ENCODE measurements at regions not wholly inside any gene's neighbourhood (a gene's known extent, or its start where the extent isn't known, plus 50 kb on each side); places are given as distances from the start of the nearest gene placed in this dataset.

GRCh38 chr13:80778297-80778696 is 437.4 kb upstream of the SPRY2 start:
- no TSS peak for BruUV-seq (replicated peaks)
- Mint-ChIP-seq H3K4me1 (ENCODE audit: insufficient read depth, unreplicated experiment) (no peaks in the 10 kb centered on the region), H3K36me3 (ENCODE audit: insufficient read depth, unreplicated experiment) (no peaks in the 10 kb centered on the region), H3K27me3 (ENCODE audit: insufficient read depth, unreplicated experiment) (no peaks in the 10 kb centered on the region), H3K9me3 (ENCODE audit: unreplicated experiment) (no peaks in the 10 kb centered on the region), H3K4me3 (ENCODE audit: unreplicated experiment) (no peak overlapping the region), H3K27ac (ENCODE audit: low read depth, unreplicated experiment) (no peak overlapping the region)
- TF ChIP-seq CTCF (IDR thresholded peaks at IDR 0.05; ENCODE audit: unreplicated experiment), result no peak
- intact Hi-C loops (cut with micrococcal nuclease), result no loop called here
- CTCF ChIA-PET, result no interaction called here
- POLR2A ChIA-PET, result no interaction called here
- peak; percentile 6 for DNase-seq (ENCODE audit: unreplicated experiment)

- H3K36me3 Mint-ChIP-seq (ENCODE audit: insufficient read depth, unreplicated experiment), result no peaks in the 10 kb centered on the region
- no peak for TF ChIP-seq CTCF (IDR thresholded peaks at IDR 0.05; ENCODE audit: unreplicated experiment)
- H3K9me3 Mint-ChIP-seq (ENCODE audit: unreplicated experiment), result no peaks in the 10 kb centered on the region
- intact Hi-C loops (cut with micrococcal nuclease), result no loop called here
- CTCF ChIA-PET, result no interaction called here
- POLR2A ChIA-PET, result no interaction called here
- DNase-seq (ENCODE audit: unreplicated experiment), result no peak
- no peak overlapping the region for H3K27ac Mint-ChIP-seq (ENCODE audit: low read depth, unreplicated experiment)
- H3K4me3 Mint-ChIP-seq (ENCODE audit: unreplicated experiment), result no peak overlapping the region
- no TSS peak for BruUV-seq (replicated peaks)
- no peaks in the 10 kb centered on the region for H3K27me3 Mint-ChIP-seq (ENCODE audit: insufficient read depth, unreplicated experiment)
- no peaks in the 10 kb centered on the region for H3K4me1 Mint-ChIP-seq (ENCODE audit: insufficient read depth, unreplicated experiment)
Measured at GRCh38 chr13:80757694-80758093, 416.8 kb upstream of the SPRY2 start.

GRCh38 chr13:80755910-80756309 is 415.0 kb upstream of the SPRY2 start:
- POLR2A ChIA-PET, result no interaction called here

GRCh38 chr13:80754441-80754840 is 413.5 kb upstream of the SPRY2 start:
- no peak for DNase-seq (ENCODE audit: unreplicated experiment)
- intact Hi-C loops (cut with micrococcal nuclease), result no loop called here
- Mint-ChIP-seq H3K27me3 (ENCODE audit: insufficient read depth, unreplicated experiment) (no peaks in the 10 kb centered on the region), H3K4me3 (ENCODE audit: unreplicated experiment) (no peak overlapping the region), H3K27ac (ENCODE audit: low read depth, unreplicated experiment) (no peak overlapping the region), H3K36me3 (ENCODE audit: insufficient read depth, unreplicated experiment) (no peaks in the 10 kb centered on the region), H3K4me1 (ENCODE audit: insufficient read depth, unreplicated experiment) (no peaks in the 10 kb centered on the region), H3K9me3 (ENCODE audit: unreplicated experiment) (no peaks in the 10 kb centered on the region)
- TF ChIP-seq CTCF (IDR thresholded peaks at IDR 0.05; ENCODE audit: unreplicated experiment), result no peak
- ChIA-PET CTCF (no interaction called here), POLR2A (no interaction called here)
- no TSS peak for BruUV-seq (replicated peaks)

More at GRCh38 chr13:80755910-80756309, 415.0 kb upstream of the SPRY2 start:
- TF ChIP-seq CTCF (IDR thresholded peaks at IDR 0.05; ENCODE audit: unreplicated experiment), result no peak
- no TSS peak for BruUV-seq (replicated peaks)
- no peak for DNase-seq (ENCODE audit: unreplicated experiment)
- CTCF ChIA-PET, result interaction anchor here (0.8 to 0.9 kb wide), 2 partner anchors 8 to 13 kb away, joined by 3 to 4 read pairs; no protein-coding TSS in a partner anchor
- intact Hi-C loops (cut with micrococcal nuclease), result no loop called here
- H3K27me3 Mint-ChIP-seq (ENCODE audit: insufficient read depth, unreplicated experiment), result no peaks in the 10 kb centered on the region
- no peak overlapping the region for H3K27ac Mint-ChIP-seq (ENCODE audit: low read depth, unreplicated experiment)
- H3K4me1 Mint-ChIP-seq (ENCODE audit: insufficient read depth, unreplicated experiment), result no peaks in the 10 kb centered on the region
- H3K4me3 Mint-ChIP-seq (ENCODE audit: unreplicated experiment), result no peak overlapping the region
- H3K9me3 Mint-ChIP-seq (ENCODE audit: unreplicated experiment), result no peaks in the 10 kb centered on the region
- no peaks in the 10 kb centered on the region for H3K36me3 Mint-ChIP-seq (ENCODE audit: insufficient read depth, unreplicated experiment)
